ENCODE measurements at regions not wholly inside any gene's neighbourhood (a gene's known extent, or its start where the extent isn't known, plus 50 kb on each side); places are given as distances from the start of the nearest gene placed in this dataset.

- TF ChIP-seq ZFP3 (CRISPR knock-in tag; IDR thresholded peaks at IDR 0.05) = no peak
- TF ChIP-seq ZFP30 (CRISPR knock-in tag; IDR thresholded peaks at IDR 0.05) = no peak
These were observed 75.5 kb upstream of the MAOA start for GRCh38 chrX:43580621-43581020.
